Activated naive CD4-positive, alpha-beta T cell (primary cell): ENCODE measurements at regions not wholly inside any gene's neighbourhood (a gene's known extent, or its start where the extent isn't known, plus 50 kb on each side); places are given as distances from the start of the nearest gene placed in this dataset.

Source experiments
- DNase-seq, 4 experiments: peaks; one replicate each; lab custom pipeline; 2025; lab: John Stamatoyannopoulos, UW

GRCh38 chr20:60131375-60131774 lies 173.2 kb downstream of the CDH26 start:
- DNase-seq: no peak

GRCh38 chr20:60132162-60132826 lies 174.1 kb downstream of the CDH26 start:
- no peak for DNase-seq

GRCh38 chr20:60132827-60133670 lies 174.8 kb downstream of the CDH26 start:
- DNase-seq: no peak

GRCh38 chr20:60135276-60135675 lies 177.1 kb downstream of the CDH26 start:
- DNase-seq: no peak

GRCh38 chr20:60136645-60137401 lies 178.6 kb downstream of the CDH26 start:
- DNase-seq: no peak

GRCh38 chr20:60137657-60138245 lies 179.5 kb downstream of the CDH26 start:
- DNase-seq: peak in 1 of 4 experiments; percentile 3

- DNase-seq: peak in 2 of 4 experiments; percentile 3 to 10
Observed at GRCh38 chr20:60138256-60139220, 180.3 kb downstream of the CDH26 start.

- no peak for DNase-seq
Observed at GRCh38 chr20:60139663-60140446, 181.6 kb downstream of the CDH26 start.

- no peak for DNase-seq
Observed at GRCh38 chr20:60142587-60142986, 184.4 kb downstream of the CDH26 start.

- no peak for DNase-seq
Observed at GRCh38 chr20:60143261-60143842, 185.1 kb downstream of the CDH26 start.

GRCh38 chr20:60144404-60144803 lies 186.2 kb downstream of the CDH26 start:
- DNase-seq: no peak

- no peak for DNase-seq
Observed at GRCh38 chr20:60144974-60145527, 186.8 kb downstream of the CDH26 start.

- DNase-seq: no peak
Observed at GRCh38 chr20:60147004-60147403, 188.8 kb downstream of the CDH26 start.

GRCh38 chr20:60148885-60149284 lies 190.7 kb downstream of the CDH26 start:
- DNase-seq: no peak

- no peak for DNase-seq
Observed at GRCh38 chr20:60152792-60153191, 194.6 kb downstream of the CDH26 start.

GRCh38 chr20:60160451-60161145 lies 202.4 kb downstream of the CDH26 start:
- no peak for DNase-seq

- DNase-seq: no peak
Observed at GRCh38 chr20:60167812-60168211, 209.6 kb downstream of the CDH26 start.

GRCh38 chr20:60168963-60169362 lies 210.7 kb downstream of the CDH26 start:
- no peak for DNase-seq

- no peak for DNase-seq
Observed at GRCh38 chr20:60170116-60170515, 211.9 kb downstream of the CDH26 start.
